Bronchial epithelial cell (primary cell): ENCODE measurements at regions not wholly inside any gene's neighbourhood (a gene's known extent, or its start where the extent isn't known, plus 50 kb on each side); places are given as distances from the start of the nearest gene placed in this dataset.
A peak's percentile ranks its signal among the peaks of the same experiment; 100 is the strongest.
"Not testable (repeated sequence)": the region's sequence is repeated elsewhere in the genome, so short reads cannot be mapped to it uniquely, and the experiment has no call there.

Experiments
- DNase-seq: peaks from one replicate; pipeline ENCODE4 v3.0.0-alpha.2; 2010; ENCODE audit warnings: low read depth
- FAIRE-seq: peaks from 2 replicates; lab custom pipeline; 2011; peaks lifted over from hg19 to GRCh38; lab: Jason Lieb, UNC
- H3K27me3 ChIP-seq: 2 replicates; pipeline ENCODE4 v1.5.1; 2011; ENCODE audit warnings: low read length; ENCODE audit not compliant: control insufficient read depth, insufficient read depth
- H3K36me3 ChIP-seq: 2 replicates; pipeline ENCODE4 v1.5.1; 2011; ENCODE audit warnings: low read length; ENCODE audit not compliant: control insufficient read depth, insufficient read depth
- H3K4me3 ChIP-seq: 2 replicates; pipeline ENCODE4 v1.5.1; 2011; ENCODE audit warnings: mild to moderate bottlenecking, low read depth, low read length, control low read depth
- TF ChIP-seq, protein P1 (sequence below): IDR thresholded peaks from 2 replicates; pipeline ENCODE4 v1.5.1; 2011; ENCODE audit warnings: mild to moderate bottlenecking, moderate library complexity, low read length, control low read depth, inconsistent platforms; ENCODE audit not compliant: insufficient read depth, severe bottlenecking

GRCh38 chr4:123020285-123020684, 97.9 kb upstream of the NUDT6 start:
- TF ChIP-seq, protein P1, sequence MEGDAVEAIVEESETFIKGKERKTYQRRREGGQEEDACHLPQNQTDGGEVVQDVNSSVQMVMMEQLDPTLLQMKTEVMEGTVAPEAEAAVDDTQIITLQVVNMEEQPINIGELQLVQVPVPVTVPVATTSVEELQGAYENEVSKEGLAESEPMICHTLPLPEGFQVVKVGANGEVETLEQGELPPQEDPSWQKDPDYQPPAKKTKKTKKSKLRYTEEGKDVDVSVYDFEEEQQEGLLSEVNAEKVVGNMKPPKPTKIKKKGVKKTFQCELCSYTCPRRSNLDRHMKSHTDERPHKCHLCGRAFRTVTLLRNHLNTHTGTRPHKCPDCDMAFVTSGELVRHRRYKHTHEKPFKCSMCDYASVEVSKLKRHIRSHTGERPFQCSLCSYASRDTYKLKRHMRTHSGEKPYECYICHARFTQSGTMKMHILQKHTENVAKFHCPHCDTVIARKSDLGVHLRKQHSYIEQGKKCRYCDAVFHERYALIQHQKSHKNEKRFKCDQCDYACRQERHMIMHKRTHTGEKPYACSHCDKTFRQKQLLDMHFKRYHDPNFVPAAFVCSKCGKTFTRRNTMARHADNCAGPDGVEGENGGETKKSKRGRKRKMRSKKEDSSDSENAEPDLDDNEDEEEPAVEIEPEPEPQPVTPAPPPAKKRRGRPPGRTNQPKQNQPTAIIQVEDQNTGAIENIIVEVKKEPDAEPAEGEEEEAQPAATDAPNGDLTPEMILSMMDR, result no peak
- FAIRE-seq (no peak), DNase-seq (no peak)
- Histone ChIP-seq H3K4me3 (no peak overlapping the region), H3K27me3 (no peaks in the 10 kb centered on the region), H3K36me3 (no peaks in the 10 kb centered on the region)

GRCh38 chr4:123023647-123024046, 101.2 kb upstream of the NUDT6 start:
- no peak for FAIRE-seq
- TF ChIP-seq, protein P1, result no peak
- Histone ChIP-seq H3K27me3 (no peaks in the 10 kb centered on the region), H3K4me3 (no peak overlapping the region), H3K36me3 (no peaks in the 10 kb centered on the region)
- DNase-seq, result no peak

- no peak for DNase-seq
- no peak for FAIRE-seq
- TF ChIP-seq, protein P1, result no peak
- H3K36me3 ChIP-seq, result no peaks in the 10 kb centered on the region
- no peaks in the 10 kb centered on the region for H3K27me3 ChIP-seq
- no peak overlapping the region for H3K4me3 ChIP-seq
Observed at GRCh38 chr4:123024710-123025109, 102.3 kb upstream of the NUDT6 start.

DNA sequence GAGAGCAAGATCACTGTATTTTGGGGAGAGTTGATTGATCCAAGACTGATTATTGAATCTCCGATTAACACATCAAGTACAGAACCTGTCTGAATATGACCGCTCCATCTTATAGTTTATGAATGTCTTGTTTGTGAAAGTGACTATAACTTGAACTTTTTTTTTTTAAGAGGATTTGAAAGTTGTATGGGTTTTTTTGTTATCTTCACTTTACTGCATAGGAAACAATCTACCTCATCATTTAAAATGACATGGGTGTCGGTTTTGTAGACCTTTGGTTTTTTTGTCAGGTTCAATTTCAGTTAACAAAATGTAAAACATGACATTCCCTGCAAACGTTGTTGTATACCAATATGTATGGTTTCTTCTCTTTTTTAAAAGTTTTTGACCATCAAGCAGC, 103.0 kb upstream of the NUDT6 start:
- Histone ChIP-seq H3K27me3 (no peaks in the 10 kb centered on the region), H3K4me3 (no peak overlapping the region), H3K36me3 (no peaks in the 10 kb centered on the region)
- DNase-seq (no peak), FAIRE-seq (no peak)
- TF ChIP-seq, protein P1, result no peak

GRCh38 chr4:123026015-123026414, 103.6 kb upstream of the NUDT6 start:
- DNase-seq, result peak; percentile 76
- not testable (repeated sequence) for H3K4me3 ChIP-seq, FAIRE-seq, H3K36me3 ChIP-seq, H3K27me3 ChIP-seq

DNA sequence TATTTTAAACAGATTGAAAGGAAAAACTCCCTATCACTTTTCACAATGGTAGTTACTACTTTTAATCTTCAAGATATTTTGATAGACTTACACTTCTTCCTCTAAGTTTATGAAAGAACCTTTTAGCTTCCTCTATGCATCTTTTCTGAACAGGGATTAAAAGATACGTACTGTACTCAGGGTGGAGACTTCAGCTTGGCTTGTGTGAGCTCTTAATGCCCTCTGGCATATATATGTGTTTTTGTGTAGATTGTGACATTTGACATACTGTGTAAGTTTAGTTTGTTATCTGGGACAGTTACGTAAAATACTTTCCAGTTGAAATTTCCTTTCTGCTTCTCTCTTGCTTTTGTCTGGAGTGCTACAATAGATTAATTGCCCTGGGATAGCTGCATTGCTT, 109.3 kb upstream of the NUDT6 start:
- Histone ChIP-seq H3K27me3 (no peaks in the 10 kb centered on the region), H3K36me3 (no peaks in the 10 kb centered on the region), H3K4me3 (no peak overlapping the region)
- no peak for FAIRE-seq
- DNase-seq, result no peak
- TF ChIP-seq, protein P1, result no peak
